Esophagus muscularis mucosa (tissue), 4 donors: ENCODE measurements at regions not wholly inside any gene's neighbourhood (a gene's known extent, or its start where the extent isn't known, plus 50 kb on each side); places are given as distances from the start of the nearest gene placed in this dataset.

Source experiments
- DNase-seq: peaks from one replicate; pipeline ENCODE4 v3.0.0-alpha.2; 2017; ENCODE audit errors: extremely low spot score
- H3K27ac ChIP-seq, 4 donors: fragments of 200-600 bp; sonication (generic); replicated peaks in 1 of 4; 1 replicate in 3 of 4; 2 replicates in 1 of 4; pipeline ENCODE4 v1.5.1; 2016 to 2019; ENCODE audit warnings: mild to moderate bottlenecking in 1 of 4
- H3K27me3 ChIP-seq, 4 donors: fragments of 200-600 bp; sonication (generic); one replicate each; pipeline versions ENCODE4 v1.5.1 to v1.6.0; 2016 to 2019
- H3K36me3 ChIP-seq, 4 donors: fragments of 200-600 bp; sonication (generic); one replicate each; pipeline ENCODE4 v1.5.1; 2016 to 2019
- H3K4me1 ChIP-seq, 4 donors: fragments of 200-600 bp; sonication (generic); one replicate each; pipeline ENCODE4 v1.5.1; 2016 to 2019
- H3K4me3 ChIP-seq, 4 donors: fragments of 200-600 bp; sonication (generic); 1 replicate in 2 of 4; 2 replicates in 2 of 4; pipeline ENCODE4 v1.5.1; 2016 to 2019; ENCODE audit warnings: mild to moderate bottlenecking in 4 of 4, moderate library complexity in 1 of 4
- H3K9me3 ChIP-seq, 4 donors: fragments of 200-600 bp; sonication (generic); 1 replicate in 3 of 4; 2 replicates in 1 of 4; pipeline ENCODE4 v1.5.1; 2016 to 2019
- CTCF ChIP-seq, 3 experiments: fragments of 200-600 bp in 2 of 3; fragments of 450-650 bp in 1 of 3; sonication (generic) in 2 of 3; IDR thresholded peaks; one replicate each; pipeline ENCODE4 v1.5.1; 2017 to 2019; ENCODE audit warnings: antibody characterized with exemption in 3 of 3, mild to moderate bottlenecking in 2 of 3, moderate library complexity in 1 of 3
- EP300 ChIP-seq: sonication (generic); formaldehyde crosslinking; IDR thresholded peaks from one replicate; pipeline ENCODE4 v1.6.1; 2017; ENCODE audit warnings: antibody characterized with exemption
- POLR2A ChIP-seq: fragments of 450-650 bp; IDR thresholded peaks from one replicate; pipeline ENCODE4 v1.6.1; 2017; ENCODE audit warnings: antibody characterized with exemption, moderate library complexity, mild to moderate bottlenecking, low read depth
- POLR2AphosphoS5 ChIP-seq, 2 donors: sonication (generic); formaldehyde crosslinking; IDR thresholded peaks; one replicate each; pipeline ENCODE4 v1.6.1; 2017; ENCODE audit warnings: antibody characterized with exemption in 2 of 2
- WGBS: methylation state at CpG from one replicate; pipeline ENCODE4 v1.1.5; 2018; 5-methylcytosine and 5-hydroxymethylcytosine counted together
- intact Hi-C: fragments of 100-400 bp; cut with DNase I; formaldehyde crosslinking; loops from one replicate; pipeline ENCODE4 v1.15.1; 2023

- no peak for DNase-seq
- 82% methylated on average over 16 of the region's 16 CpGs for WGBS
- no peaks in the 10 kb centered on the region for H3K9me3 ChIP-seq
- H3K36me3 ChIP-seq, result no peaks in the 10 kb centered on the region
- H3K4me3 ChIP-seq, result no peak overlapping the region
- TF ChIP-seq EP300, result no peak
- no peak for TF ChIP-seq POLR2AphosphoS5 (IDR thresholded peaks at IDR 0.05)
- no peak for TF ChIP-seq POLR2A
- TF ChIP-seq CTCF (IDR thresholded peaks at IDR 0.05), result no peak
- H3K27ac ChIP-seq, result peak overlapping the region; percentile 34 to 73 (median 60)
- intact Hi-C loops, result loop anchor here (10.0 kb wide), 1 partner anchor 307 kb away; the partner anchor contains the start of gene ZMIZ1
- H3K27me3 ChIP-seq, result no peaks in the 10 kb centered on the region
- peaks cover 20 to 34% (median 24%) of the 10 kb centered on the region in 4 donors for H3K4me1 ChIP-seq
Observed at GRCh38 chr10:78757344-78757925, 311.3 kb upstream of the ZMIZ1 start.

- intact Hi-C loops, result loop anchor here (10.0 kb wide), 1 partner anchor 307 kb away; the partner anchor contains the start of gene ZMIZ1
- H3K27me3 ChIP-seq, result no peaks in the 10 kb centered on the region
- no peaks in the 10 kb centered on the region for H3K36me3 ChIP-seq
- 87% methylated on average over 4 of the region's 6 CpGs for WGBS
- no peak overlapping the region for H3K4me3 ChIP-seq
- no peaks in the 10 kb centered on the region for H3K9me3 ChIP-seq
- H3K27ac ChIP-seq, result no peak overlapping the region
- no peak for DNase-seq
- TF ChIP-seq POLR2A (no peak), POLR2AphosphoS5 (IDR thresholded peaks at IDR 0.05) (no peak), EP300 (no peak), CTCF (IDR thresholded peaks at IDR 0.05) (no peak)
- peaks cover 20 to 41% (median 30%) of the 10 kb centered on the region in 4 donors for H3K4me1 ChIP-seq
Observed at GRCh38 chr10:78758176-78758575, 310.6 kb upstream of the ZMIZ1 start.

GRCh38 chr10:78759456-78760120, 309.2 kb upstream of the ZMIZ1 start:
- 90% methylated on average over 5 of the region's 5 CpGs for WGBS
- DNase-seq, result no peak
- Histone ChIP-seq H3K27me3 (no peaks in the 10 kb centered on the region), H3K4me3 (no peak overlapping the region), H3K9me3 (no peaks in the 10 kb centered on the region), H3K27ac (no peak overlapping the region), H3K36me3 (no peaks in the 10 kb centered on the region), H3K4me1 (peaks cover 28 to 50% (median 44%) of the 10 kb centered on the region in 4 donors)
- TF ChIP-seq POLR2A (no peak), CTCF (IDR thresholded peaks at IDR 0.05) (no peak), EP300 (no peak), POLR2AphosphoS5 (IDR thresholded peaks at IDR 0.05) (no peak)
- intact Hi-C loops, result loop anchor here (10.0 kb wide), 1 partner anchor 305 kb away; the partner anchor contains the start of gene ZMIZ1

GRCh38 chr10:78760463-78761310, 308.1 kb upstream of the ZMIZ1 start:
- Histone ChIP-seq H3K4me3 (no peak overlapping the region), H3K27me3 (no peaks in the 10 kb centered on the region), H3K4me1 (peaks cover 28 to 48% (median 47%) of the 10 kb centered on the region in 4 donors), H3K36me3 (no peaks in the 10 kb centered on the region), H3K27ac (no peak overlapping the region), H3K9me3 (no peaks in the 10 kb centered on the region)
- TF ChIP-seq POLR2A (no peak), POLR2AphosphoS5 (IDR thresholded peaks at IDR 0.05) (no peak), CTCF (IDR thresholded peaks at IDR 0.05) (no peak), EP300 (no peak)
- no peak for DNase-seq
- WGBS, result 95% methylated on average over 6 of the region's 8 CpGs
- intact Hi-C loops, result no loop called here
